Thyroid gland (tissue), 4 donors: ENCODE measurements at regions not wholly inside any gene's neighbourhood (a gene's known extent, or its start where the extent isn't known, plus 50 kb on each side); places are given as distances from the start of the nearest gene placed in this dataset.

Experiments
- DNase-seq, 2 donors: peaks; one replicate each; pipeline ENCODE4 v3.0.0-alpha.2; 2019
- H3K27ac ChIP-seq, 3 donors: fragments of 200-600 bp; sonication (generic); 1 replicate in 2 of 3; 2 replicates in 1 of 3; pipeline ENCODE4 v1.5.1; 2016 to 2019; ENCODE audit warnings: mild to moderate bottlenecking in 1 of 3, moderate library complexity in 1 of 3
- H3K27me3 ChIP-seq: fragments of 200-600 bp; sonication (generic); one replicate; pipeline ENCODE4 v1.5.1; 2019
- H3K36me3 ChIP-seq, 2 donors: fragments of 200-600 bp; sonication (generic); one replicate each; pipeline ENCODE4 v1.5.1; 2016 to 2019
- H3K4me1 ChIP-seq, 2 donors: fragments of 200-600 bp; sonication (generic); one replicate each; pipeline ENCODE4 v1.5.1; 2017 to 2019
- H3K4me3 ChIP-seq, 3 donors: fragments of 200-600 bp; sonication (generic); replicated peaks in 1 of 3; 1 replicate in 2 of 3; 2 replicates in 1 of 3; pipeline ENCODE4 v1.5.1; 2016; ENCODE audit warnings: mild to moderate bottlenecking in 1 of 3
- H3K9me3 ChIP-seq: fragments of 200-600 bp; sonication (generic); one replicate; pipeline ENCODE4 v1.5.1; 2017
- POLR2A ChIP-seq, 2 donors: fragments of 450-650 bp; IDR thresholded peaks; one replicate each; pipeline ENCODE4 v1.6.1; 2017; ENCODE audit warnings: antibody characterized with exemption in 2 of 2, mild to moderate bottlenecking in 2 of 2, moderate library complexity in 1 of 2
- WGBS, 2 donors: methylation state at CpG; one replicate each; pipeline ENCODE4 v1.1.5; 2017; 5-methylcytosine and 5-hydroxymethylcytosine counted together
- intact Hi-C: fragments of 100-400 bp; cut with DNase I; formaldehyde crosslinking; loops from one replicate; pipeline ENCODE4 v1.15.1; 2023
- TF ChIP-seq, protein P1 (sequence below), 6 experiments: fragments of 200-600 bp in 3 of 6; fragments of 450-650 bp in 3 of 6; sonication (generic) in 3 of 6; IDR thresholded peaks; one replicate each; pipeline ENCODE4 v1.5.1; 2016 to 2019; ENCODE audit warnings: antibody characterized with exemption in 6 of 6, mild to moderate bottlenecking in 2 of 6, inconsistent platforms in 1 of 6, moderate library complexity in 1 of 6

GRCh38 chr6:82076916-82077315 is 170.6 kb downstream of the IBTK start:
- H3K9me3 ChIP-seq, result no peaks in the 10 kb centered on the region
- no peak for TF ChIP-seq POLR2A (IDR thresholded peaks at IDR 0.05)
- DNase-seq, result no peak
- H3K36me3 ChIP-seq, result no peaks in the 10 kb centered on the region
- H3K27me3 ChIP-seq, result no peaks in the 10 kb centered on the region
- H3K4me1 ChIP-seq, result no peaks in the 10 kb centered on the region
- 45 to 49% methylated on average over 1 of the region's 1 CpG for WGBS, 2 donors
- H3K27ac ChIP-seq, result no peak overlapping the region
- intact Hi-C loops, result no loop called here
- no peak overlapping the region for H3K4me3 ChIP-seq

DNA sequence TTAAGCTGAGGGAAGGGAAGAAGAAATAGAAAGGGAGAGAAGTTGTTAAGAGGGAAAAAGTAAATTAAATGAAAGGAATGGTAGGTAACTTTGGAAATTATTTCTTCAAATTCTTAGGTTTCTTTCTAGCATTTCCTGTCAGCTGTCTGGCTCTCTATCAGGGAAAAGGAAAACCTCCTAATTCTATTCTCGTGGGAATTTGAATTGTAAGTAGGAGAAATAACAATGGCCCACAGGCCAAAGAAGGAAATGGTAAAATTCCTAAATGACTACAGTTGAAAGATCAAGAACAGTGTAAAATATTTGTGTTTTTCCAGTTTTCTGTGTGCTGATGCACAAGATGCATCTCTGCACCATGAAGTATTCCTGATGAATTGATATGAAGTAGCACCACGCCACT is 173.0 kb downstream of the IBTK start:
- Histone ChIP-seq H3K27me3 (no peaks in the 10 kb centered on the region), H3K36me3 (no peaks in the 10 kb centered on the region), H3K9me3 (no peaks in the 10 kb centered on the region), H3K4me1 (no peaks in the 10 kb centered on the region), H3K4me3 (no peak overlapping the region), H3K27ac (no peak overlapping the region)
- DNase-seq, result no peak
- TF ChIP-seq, protein P1, sequence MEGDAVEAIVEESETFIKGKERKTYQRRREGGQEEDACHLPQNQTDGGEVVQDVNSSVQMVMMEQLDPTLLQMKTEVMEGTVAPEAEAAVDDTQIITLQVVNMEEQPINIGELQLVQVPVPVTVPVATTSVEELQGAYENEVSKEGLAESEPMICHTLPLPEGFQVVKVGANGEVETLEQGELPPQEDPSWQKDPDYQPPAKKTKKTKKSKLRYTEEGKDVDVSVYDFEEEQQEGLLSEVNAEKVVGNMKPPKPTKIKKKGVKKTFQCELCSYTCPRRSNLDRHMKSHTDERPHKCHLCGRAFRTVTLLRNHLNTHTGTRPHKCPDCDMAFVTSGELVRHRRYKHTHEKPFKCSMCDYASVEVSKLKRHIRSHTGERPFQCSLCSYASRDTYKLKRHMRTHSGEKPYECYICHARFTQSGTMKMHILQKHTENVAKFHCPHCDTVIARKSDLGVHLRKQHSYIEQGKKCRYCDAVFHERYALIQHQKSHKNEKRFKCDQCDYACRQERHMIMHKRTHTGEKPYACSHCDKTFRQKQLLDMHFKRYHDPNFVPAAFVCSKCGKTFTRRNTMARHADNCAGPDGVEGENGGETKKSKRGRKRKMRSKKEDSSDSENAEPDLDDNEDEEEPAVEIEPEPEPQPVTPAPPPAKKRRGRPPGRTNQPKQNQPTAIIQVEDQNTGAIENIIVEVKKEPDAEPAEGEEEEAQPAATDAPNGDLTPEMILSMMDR (IDR thresholded peaks at IDR 0.05), result no peak
- TF ChIP-seq POLR2A (IDR thresholded peaks at IDR 0.05), result no peak
- intact Hi-C loops, result no loop called here
- WGBS, 2 donors, result 67 to 76% methylated on average over 2 of the region's 2 CpGs

- DNase-seq, result no peak
- WGBS, 2 donors, result 82 to 83% methylated on average over 5 of the region's 5 CpGs
- Histone ChIP-seq H3K4me3 (no peak overlapping the region), H3K27ac (no peak overlapping the region), H3K4me1 (no peaks in the 10 kb centered on the region), H3K36me3 (no peaks in the 10 kb centered on the region), H3K9me3 (no peaks in the 10 kb centered on the region), H3K27me3 (no peaks in the 10 kb centered on the region)
- intact Hi-C loops, result no loop called here
- TF ChIP-seq, protein P1 (IDR thresholded peaks at IDR 0.05), result no peak
These were observed 174.1 kb downstream of the IBTK start for GRCh38 chr6:82073484-82073883.

DNA sequence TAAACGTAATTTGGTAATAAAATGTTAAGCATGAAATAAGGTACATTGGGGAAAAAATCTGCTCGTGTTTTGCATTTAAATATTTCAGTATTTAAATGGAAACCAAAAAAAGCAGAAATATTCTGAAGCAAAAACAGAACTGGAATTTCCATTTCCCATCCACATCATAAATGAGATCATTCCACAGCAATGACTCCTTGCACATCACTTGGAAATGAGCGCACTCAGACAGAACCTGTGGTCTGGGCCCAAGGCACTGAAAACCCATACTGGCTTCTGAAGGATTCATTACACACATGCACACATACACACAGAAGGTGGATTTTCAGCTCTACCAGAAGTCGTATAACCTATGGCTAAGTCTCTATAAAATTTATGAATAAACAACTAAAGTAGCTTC is 174.8 kb downstream of the IBTK start:
- H3K9me3 ChIP-seq, result no peaks in the 10 kb centered on the region
- no peak for DNase-seq
- no peaks in the 10 kb centered on the region for H3K27me3 ChIP-seq
- H3K4me1 ChIP-seq, result no peaks in the 10 kb centered on the region
- intact Hi-C loops, result no loop called here
- no peaks in the 10 kb centered on the region for H3K36me3 ChIP-seq
- 91 to 92% methylated on average over 4 of the region's 4 CpGs for WGBS, 2 donors
- H3K27ac ChIP-seq, result no peak overlapping the region
- no peak for TF ChIP-seq POLR2A (IDR thresholded peaks at IDR 0.05)
- TF ChIP-seq, protein P1 (IDR thresholded peaks at IDR 0.05), result no peak
- H3K4me3 ChIP-seq, result no peak overlapping the region

DNA sequence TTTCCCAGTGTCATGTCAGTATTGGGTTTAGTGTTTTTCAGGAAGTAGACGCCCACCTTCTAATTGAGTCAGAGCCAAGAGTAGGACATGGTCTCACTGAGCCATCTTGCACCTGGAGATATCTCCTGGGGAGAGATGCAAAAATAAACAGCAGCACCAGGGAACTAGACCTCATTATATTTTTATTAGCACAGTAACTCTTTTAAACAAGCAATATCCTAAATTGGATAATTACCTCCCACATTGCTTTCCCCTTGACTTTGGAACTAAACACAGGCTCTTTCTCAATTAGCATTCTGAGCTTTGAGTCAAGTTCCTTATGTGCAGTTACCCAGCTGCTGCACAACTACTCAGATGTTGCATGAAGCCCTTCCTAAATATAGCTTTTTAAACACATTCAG is 175.4 kb downstream of the IBTK start:
- no peak for TF ChIP-seq POLR2A (IDR thresholded peaks at IDR 0.05)
- TF ChIP-seq, protein P1 (IDR thresholded peaks at IDR 0.05), result no peak
- H3K27me3 ChIP-seq, result no peaks in the 10 kb centered on the region
- no peaks in the 10 kb centered on the region for H3K36me3 ChIP-seq
- DNase-seq, result no peak
- 41 to 53% methylated on average over 1 of the region's 1 CpG for WGBS, 2 donors
- no peak overlapping the region for H3K27ac ChIP-seq
- no peak overlapping the region for H3K4me3 ChIP-seq
- intact Hi-C loops, result no loop called here
- H3K9me3 ChIP-seq, result no peaks in the 10 kb centered on the region
- no peaks in the 10 kb centered on the region for H3K4me1 ChIP-seq

DNA sequence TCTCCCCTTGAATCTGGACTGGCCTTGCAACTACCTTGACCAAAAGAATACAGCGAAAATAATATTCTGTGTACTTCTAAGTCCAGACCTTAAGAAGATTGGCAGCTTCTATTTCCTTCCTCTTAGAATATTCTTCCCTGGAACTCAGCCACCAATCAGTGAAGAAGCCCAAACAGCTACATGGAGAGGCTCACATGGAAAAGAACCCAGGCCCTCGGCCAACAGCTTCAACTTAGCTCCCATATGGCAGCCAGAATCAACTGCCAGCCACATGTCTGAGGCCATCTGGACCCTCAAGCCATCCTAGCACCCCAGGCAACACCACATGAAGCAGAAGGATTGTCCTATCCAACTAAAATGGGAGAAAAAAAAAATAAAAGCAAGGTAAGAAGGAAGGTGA is 178.8 kb downstream of the IBTK start:
- H3K27ac ChIP-seq, result no peak overlapping the region
- WGBS, 2 donors, result 43 to 46% methylated on average over 2 of the region's 2 CpGs
- H3K27me3 ChIP-seq, result no peaks in the 10 kb centered on the region
- H3K4me3 ChIP-seq, result no peak overlapping the region
- DNase-seq, result no peak
- no peaks in the 10 kb centered on the region for H3K4me1 ChIP-seq
- TF ChIP-seq POLR2A (IDR thresholded peaks at IDR 0.05), result no peak
- TF ChIP-seq, protein P1 (IDR thresholded peaks at IDR 0.05), result no peak
- no peaks in the 10 kb centered on the region for H3K9me3 ChIP-seq
- no peaks in the 10 kb centered on the region for H3K36me3 ChIP-seq
- intact Hi-C loops, result no loop called here
